Stomach (tissue), 4 donors: ENCODE measurements at regions not wholly inside any gene's neighbourhood (a gene's known extent, or its start where the extent isn't known, plus 50 kb on each side); places are given as distances from the start of the nearest gene placed in this dataset.

Source experiments
- POLR2A ChIP-seq, 4 donors: fragments of 450-650 bp; IDR thresholded peaks; one replicate each; pipeline ENCODE4 v1.6.1; 2016; ENCODE audit warnings: antibody characterized with exemption in 4 of 4, control low read depth in 2 of 4, mild to moderate bottlenecking in 1 of 4, moderate library complexity in 1 of 4
- TF ChIP-seq, protein P1 (sequence below), 7 experiments: fragments of 450-650 bp in 4 of 7; fragments of 200-600 bp in 3 of 7; sonication (generic) in 3 of 7; IDR thresholded peaks; one replicate each; pipeline ENCODE4 v1.5.1; 2016 to 2019; ENCODE audit warnings: antibody characterized with exemption in 7 of 7, control low read depth in 2 of 7, mild to moderate bottlenecking in 1 of 7

DNA sequence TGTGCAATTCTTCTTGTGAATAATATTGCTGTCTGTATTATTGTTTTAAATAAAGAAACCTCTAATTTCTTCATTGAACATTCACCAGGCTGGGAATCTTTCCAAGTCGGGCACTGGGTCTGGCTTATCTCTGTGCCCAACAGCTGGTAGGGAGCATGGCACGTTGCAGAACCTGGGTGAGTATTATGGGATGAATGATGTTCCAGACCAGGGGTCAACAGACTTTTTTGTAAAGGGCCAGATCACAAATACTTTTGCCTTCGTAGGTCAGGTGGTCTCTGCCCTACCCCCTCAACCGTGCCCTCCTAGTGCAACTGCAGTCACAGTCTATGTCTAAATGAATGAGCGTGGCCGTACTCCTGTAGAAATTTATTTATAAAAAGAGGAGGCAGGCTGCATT is 81.6 kb upstream of the FOXQ1 start:
- TF ChIP-seq POLR2A (IDR thresholded peaks at IDR 0.05): no peak
- TF ChIP-seq, protein P1, sequence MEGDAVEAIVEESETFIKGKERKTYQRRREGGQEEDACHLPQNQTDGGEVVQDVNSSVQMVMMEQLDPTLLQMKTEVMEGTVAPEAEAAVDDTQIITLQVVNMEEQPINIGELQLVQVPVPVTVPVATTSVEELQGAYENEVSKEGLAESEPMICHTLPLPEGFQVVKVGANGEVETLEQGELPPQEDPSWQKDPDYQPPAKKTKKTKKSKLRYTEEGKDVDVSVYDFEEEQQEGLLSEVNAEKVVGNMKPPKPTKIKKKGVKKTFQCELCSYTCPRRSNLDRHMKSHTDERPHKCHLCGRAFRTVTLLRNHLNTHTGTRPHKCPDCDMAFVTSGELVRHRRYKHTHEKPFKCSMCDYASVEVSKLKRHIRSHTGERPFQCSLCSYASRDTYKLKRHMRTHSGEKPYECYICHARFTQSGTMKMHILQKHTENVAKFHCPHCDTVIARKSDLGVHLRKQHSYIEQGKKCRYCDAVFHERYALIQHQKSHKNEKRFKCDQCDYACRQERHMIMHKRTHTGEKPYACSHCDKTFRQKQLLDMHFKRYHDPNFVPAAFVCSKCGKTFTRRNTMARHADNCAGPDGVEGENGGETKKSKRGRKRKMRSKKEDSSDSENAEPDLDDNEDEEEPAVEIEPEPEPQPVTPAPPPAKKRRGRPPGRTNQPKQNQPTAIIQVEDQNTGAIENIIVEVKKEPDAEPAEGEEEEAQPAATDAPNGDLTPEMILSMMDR (IDR thresholded peaks at IDR 0.05): no peak
